GM12878 (cell line): ENCODE measurements at regions not wholly inside any gene's neighbourhood (a gene's known extent, or its start where the extent isn't known, plus 50 kb on each side); places are given as distances from the start of the nearest gene placed in this dataset.

Experiments
- ATAC-seq: fragments of 200-7000 bp; cut with Tn5 transposase; 3 replicates; pipeline ENCODE4 v1.9.1; 2020; ENCODE audit warnings: mild to moderate bottlenecking, moderate library complexity
- BruUV-seq: library from RNA; stranded (reverse); fragments of 400-500 nt; replicated peaks from 2 replicates; lab custom pipeline; 2021; lab: Mats Ljungman, UMichigan
- CTCF ChIA-PET: fragments of 300-600 bp; sonication (Branson Sonifier 250); formaldehyde crosslinking; extraction: SDS; loops from one replicate; lab custom pipeline; 2021; ENCODE audit warnings: inconsistent platforms; lab: Yijun Ruan, JAX
- POLR2A ChIA-PET: fragments of 350-600 bp; formaldehyde crosslinking; extraction: SDS; loops from one replicate; lab custom pipeline; 2021; ENCODE audit warnings: inconsistent platforms; lab: Charles Lee
- RAD21 ChIA-PET: fragments of 300-600 bp; sonication (Branson Sonifier 250); formaldehyde crosslinking; loops from one replicate; lab custom pipeline; 2023; ENCODE audit warnings: antibody characterized with exemption; ENCODE audit not compliant: unreplicated experiment; lab: Charles Lee
- SMC1A ChIA-PET: fragments of 300-600 bp; sonication (Branson Sonifier 250); formaldehyde crosslinking; loops from one replicate; lab custom pipeline; 2023; ENCODE audit not compliant: unreplicated experiment, uncharacterized antibody; lab: Charles Lee
- DNase-seq: peaks from one replicate; pipeline ENCODE4 v3.0.0-alpha.2; 2011; ENCODE audit warnings: low read depth, low spot score
- FAIRE-seq: peaks from 3 replicates; lab custom pipeline; 2011; peaks lifted over from hg19 to GRCh38; lab: Jason Lieb, UNC
- H2AFZ ChIP-seq: 2 replicates; pipeline ENCODE4 v1.6.0; 2011; ENCODE audit warnings: low read depth, low read length, control low read depth; ENCODE audit not compliant: control insufficient read depth
- H3K27ac ChIP-seq: 2 replicates; pipeline ENCODE4 v1.5.1; 2011; ENCODE audit warnings: control low read depth; ENCODE audit not compliant: control insufficient read depth, insufficient read depth
- H3K27me3 ChIP-seq, 2 experiments: replicated peaks in 1 of 2; 2 replicates each; pipeline versions ENCODE4 v1.6.0 to v1.6.1; 2011; ENCODE audit warnings: low read length in 1 of 2; ENCODE audit not compliant: control insufficient read depth in 2 of 2, insufficient read depth in 2 of 2
- H3K36me3 ChIP-seq, 2 experiments: 2 replicates each; pipeline ENCODE4 v1.5.1; 2011; ENCODE audit warnings: low read length in 1 of 2; ENCODE audit not compliant: control insufficient read depth in 2 of 2, insufficient read depth in 2 of 2
- H3K4me1 ChIP-seq: 2 replicates; pipeline ENCODE4 v1.6.1; 2011; ENCODE audit warnings: mild to moderate bottlenecking, low read length, moderate library complexity, mixed read lengths; ENCODE audit not compliant: control insufficient read depth, insufficient read depth
- H3K4me2 ChIP-seq: 2 replicates; pipeline ENCODE4 v1.6.0; 2011; ENCODE audit warnings: control low read depth; ENCODE audit not compliant: control insufficient read depth, insufficient read depth
- H3K4me3 ChIP-seq: fragments of 200-600 bp; sonication (generic); 2 replicates; pipeline ENCODE4 v1.5.1; 2016
- H3K79me2 ChIP-seq: 2 replicates; pipeline ENCODE4 v1.6.0; 2011; ENCODE audit warnings: low read length; ENCODE audit not compliant: control insufficient read depth, insufficient read depth
- H3K9ac ChIP-seq: 2 replicates; pipeline ENCODE4 v1.8.0; 2011; ENCODE audit warnings: low read length, control low read depth, mixed read lengths; ENCODE audit not compliant: control insufficient read depth, insufficient read depth
- H3K9me3 ChIP-seq: replicated peaks from 3 replicates; pipeline ENCODE4 v1.5.1; 2011; ENCODE audit warnings: mild to moderate bottlenecking, low read length; ENCODE audit not compliant: control insufficient read depth, insufficient read depth
- H4K20me1 ChIP-seq: 2 replicates; pipeline ENCODE4 v1.6.0; 2011; ENCODE audit not compliant: control insufficient read depth, insufficient read depth
- BHLHE40 ChIP-seq, 2 experiments: fragments of 450-650 bp in 1 of 2; IDR thresholded peaks; 2 replicates each; pipeline ENCODE4 v1.6.1; 2011 to 2017; ENCODE audit warnings: low read depth in 2 of 2, borderline replicate concordance in 1 of 2, improper control_type of control experiment in 1 of 2, low read length in 1 of 2, mild to moderate bottlenecking in 1 of 2
- CHD2 ChIP-seq: IDR thresholded peaks from 2 replicates; pipeline ENCODE4 v1.6.1; 2011; ENCODE audit warnings: low read depth, low read length, improper control_type of control experiment, borderline replicate concordance
- EP300 ChIP-seq, 2 experiments: fragments of 150-350 bp in 1 of 2; IDR thresholded peaks; 2 replicates each; pipeline ENCODE4 v1.6.1; 2011 to 2012; ENCODE audit warnings: low read depth in 2 of 2, low read length in 2 of 2, borderline replicate concordance in 1 of 2, improper control_type of control experiment in 1 of 2, inconsistent platforms in 1 of 2; ENCODE audit not compliant: control insufficient read depth in 1 of 2
- FOXM1 ChIP-seq: IDR thresholded peaks from 2 replicates; pipeline ENCODE4 v1.6.1; 2012; ENCODE audit warnings: low read depth, mild to moderate bottlenecking, inconsistent platforms, low read length, moderate library complexity
- MYC ChIP-seq: IDR thresholded peaks from 2 replicates; pipeline ENCODE4 v1.6.1; 2011; ENCODE audit warnings: mild to moderate bottlenecking, low read length, moderate library complexity, inconsistent platforms; ENCODE audit not compliant: insufficient read depth, insufficient replicate concordance, insufficient read length, severe bottlenecking
- NFXL1 ChIP-seq: fragments of 450-650 bp; IDR thresholded peaks from 2 replicates; pipeline ENCODE4 v1.6.1; 2017; ENCODE audit warnings: antibody characterized with exemption, mild to moderate bottlenecking, borderline replicate concordance
- NFYB ChIP-seq: IDR thresholded peaks from 2 replicates; pipeline ENCODE4 v1.6.1; 2011; ENCODE audit warnings: low read depth, mild to moderate bottlenecking, low read length, improper control_type of control experiment, moderate library complexity; ENCODE audit not compliant: insufficient read depth
- NR2C2 ChIP-seq: IDR thresholded peaks from 2 replicates; pipeline ENCODE4 v1.6.1; 2011; ENCODE audit warnings: borderline replicate concordance, low read depth; ENCODE audit not compliant: control insufficient read depth, insufficient read length
- RBBP5 ChIP-seq: fragments of 200-600 bp; sonication (generic); conservative IDR thresholded peaks from 2 replicates; pipeline ENCODE4 v1.6.1; 2016
- ZNF24 ChIP-seq: fragments of 450-650 bp; IDR thresholded peaks from 2 replicates; pipeline ENCODE4 v1.6.1; 2017; ENCODE audit warnings: antibody characterized with exemption, mild to moderate bottlenecking
- WGBS: methylation state at CpG from one replicate; pipeline ENCODE4 v1.1.6; 2016; ENCODE audit warnings: low lambda C conversion rate; ENCODE audit not compliant: insufficient replicate concordance, insufficient coverage; ENCODE audit errors: missing lambda C conversion rate; 5-methylcytosine and 5-hydroxymethylcytosine counted together
- in situ Hi-C: fragments of 300-500 bp; cut with MboI; formaldehyde crosslinking; loops from 9 replicates; pipeline ENCODE4 v1.14.3; 2018; ENCODE audit warnings: mixed read lengths
- intact Hi-C: fragments of 100-400 bp; cut with micrococcal nuclease; formaldehyde crosslinking; loops from one replicate; pipeline ENCODE4 v1.14.2; 2022; ENCODE audit not compliant: unreplicated experiment
- TF ChIP-seq, protein P1 (sequence below): IDR thresholded peaks from 2 replicates; pipeline ENCODE4 v1.6.1; 2012; ENCODE audit warnings: low read depth, low read length, improper control_type of control experiment

GRCh38 chr5:68673823-68674180 lies 420.0 kb upstream of the SLC30A5 start:
- FAIRE-seq (peak; percentile 64), DNase-seq (no peak), ATAC-seq (no peak)
- Histone ChIP-seq H3K27me3 (no peaks in the 10 kb centered on the region), H3K9me3 (no peaks in the 10 kb centered on the region), H3K4me2 (no peak overlapping the region), H3K4me1 (no peaks in the 10 kb centered on the region), H2AFZ (no peak overlapping the region), H3K79me2 (no peaks in the 10 kb centered on the region), H3K36me3 (no peaks in the 10 kb centered on the region), H3K27ac (no peak overlapping the region), H4K20me1 (no peaks in the 10 kb centered on the region), H3K4me3 (no peak overlapping the region), H3K9ac (no peak overlapping the region)
- ChIA-PET RAD21 (no interaction called here), CTCF (no interaction called here), POLR2A (no interaction called here), SMC1A (no interaction called here)
- BruUV-seq = no TSS peak
- in situ Hi-C loops = no loop called here
- TF ChIP-seq, protein P1, sequence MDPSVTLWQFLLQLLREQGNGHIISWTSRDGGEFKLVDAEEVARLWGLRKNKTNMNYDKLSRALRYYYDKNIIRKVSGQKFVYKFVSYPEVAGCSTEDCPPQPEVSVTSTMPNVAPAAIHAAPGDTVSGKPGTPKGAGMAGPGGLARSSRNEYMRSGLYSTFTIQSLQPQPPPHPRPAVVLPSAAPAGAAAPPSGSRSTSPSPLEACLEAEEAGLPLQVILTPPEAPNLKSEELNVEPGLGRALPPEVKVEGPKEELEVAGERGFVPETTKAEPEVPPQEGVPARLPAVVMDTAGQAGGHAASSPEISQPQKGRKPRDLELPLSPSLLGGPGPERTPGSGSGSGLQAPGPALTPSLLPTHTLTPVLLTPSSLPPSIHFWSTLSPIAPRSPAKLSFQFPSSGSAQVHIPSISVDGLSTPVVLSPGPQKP = no peak
- TF ChIP-seq NFXL1 (no peak), BHLHE40 (IDR thresholded peaks at IDR 0.05; ENCODE audit: borderline replicate concordance in 1 of 2, low read depth in 2 of 2, low read length in 1 of 2) (no peak), NR2C2 (no peak), EP300 (IDR thresholded peaks at IDR 0.05; ENCODE audit: borderline replicate concordance in 1 of 2, control insufficient read depth in 1 of 2, low read depth in 2 of 2, low read length in 2 of 2) (no peak), ZNF24 (no peak), NFYB (no peak), FOXM1 (no peak), RBBP5 (no peak), MYC (no peak), CHD2 (no peak)
- intact Hi-C loops = no loop called here
- 29% methylated on average over 6 of the region's 6 CpGs for WGBS
